ENCODE measurements at regions not wholly inside any gene's neighbourhood (a gene's known extent, or its start where the extent isn't known, plus 50 kb on each side); places are given as distances from the start of the nearest gene placed in this dataset.

- TF ChIP-seq FOXM1 (IDR thresholded peaks at IDR 0.05; ENCODE audit: low read depth, low read length) = 0 out of 2 replicates have a peak, but pooled peaks have one; percentile 39
- no peak for TF ChIP-seq ZNF384 (IDR thresholded peaks at IDR 0.05; ENCODE audit: borderline replicate concordance, low read depth, low read length)
- 0 out of 2 replicates have a peak, but pooled peaks have one; percentile 41 for TF ChIP-seq ZNF592 (IDR thresholded peaks at IDR 0.05)
- no peak for TF ChIP-seq ZNF622 (IDR thresholded peaks at IDR 0.05)
- no peak for TF ChIP-seq CBX3 (IDR thresholded peaks at IDR 0.05; ENCODE audit: borderline replicate concordance, low read depth)
- no peak for TF ChIP-seq HDAC2 (IDR thresholded peaks at IDR 0.05)
- TF ChIP-seq PKNOX1 (IDR thresholded peaks at IDR 0.05) = 0 out of 2 replicates have a peak, but pooled peaks have one; percentile 4
- TF ChIP-seq REST (IDR thresholded peaks at IDR 0.05; ENCODE audit: low read depth, low read length) = no peak
- TF ChIP-seq ESRRA (IDR thresholded peaks at IDR 0.05; ENCODE audit: low read length) = no peak
- peak in 1 of 2 experiments; percentile 49; a peak in 1 of 4 replicates for TF ChIP-seq BHLHE40 (IDR thresholded peaks at IDR 0.05; ENCODE audit: borderline replicate concordance in 1 of 2, low read depth in 2 of 2, low read length in 1 of 2)
- no peak for TF ChIP-seq USF1 (IDR thresholded peaks at IDR 0.05; ENCODE audit: borderline replicate concordance, extremely low read length, insufficient read depth, low read depth, low read length)
- TF ChIP-seq RB1 (IDR thresholded peaks at IDR 0.05; ENCODE audit: borderline replicate concordance) = no peak
- TF ChIP-seq BMI1 (IDR thresholded peaks at IDR 0.05; ENCODE audit: borderline replicate concordance) = peak; percentile 17; the same call in 1 of the 2 replicates
- peak; percentile 75; the same call in 1 of the 2 replicates for TF ChIP-seq IRF5 (IDR thresholded peaks at IDR 0.05; ENCODE audit: borderline replicate concordance)
Observed at GRCh38 chr12:66066137-66066928, 64.2 kb downstream of the LLPH start (continued).
